Peyer's patch (tissue), 4 donors: ENCODE measurements at regions not wholly inside any gene's neighbourhood (a gene's known extent, or its start where the extent isn't known, plus 50 kb on each side); places are given as distances from the start of the nearest gene placed in this dataset.
"Not testable (repeated sequence)": the region's sequence is repeated elsewhere in the genome, so short reads cannot be mapped to it uniquely, and the experiment has no call there.

Experiments used
- POLR2A ChIP-seq, 2 donors: fragments of 450-650 bp; IDR thresholded peaks; one replicate each; pipeline ENCODE4 v1.5.1; 2017; ENCODE audit warnings: antibody characterized with exemption in 2 of 2, mild to moderate bottlenecking in 2 of 2, moderate library complexity in 2 of 2
- TF ChIP-seq, protein P1 (sequence below), 6 experiments: fragments of 450-650 bp in 4 of 6; fragments of 200-600 bp in 2 of 6; sonication (generic) in 1 of 6; IDR thresholded peaks; one replicate each; pipeline ENCODE4 v1.5.1; 2017 to 2019; ENCODE audit warnings: antibody characterized with exemption in 6 of 6, mild to moderate bottlenecking in 3 of 6, moderate library complexity in 1 of 6

DNA sequence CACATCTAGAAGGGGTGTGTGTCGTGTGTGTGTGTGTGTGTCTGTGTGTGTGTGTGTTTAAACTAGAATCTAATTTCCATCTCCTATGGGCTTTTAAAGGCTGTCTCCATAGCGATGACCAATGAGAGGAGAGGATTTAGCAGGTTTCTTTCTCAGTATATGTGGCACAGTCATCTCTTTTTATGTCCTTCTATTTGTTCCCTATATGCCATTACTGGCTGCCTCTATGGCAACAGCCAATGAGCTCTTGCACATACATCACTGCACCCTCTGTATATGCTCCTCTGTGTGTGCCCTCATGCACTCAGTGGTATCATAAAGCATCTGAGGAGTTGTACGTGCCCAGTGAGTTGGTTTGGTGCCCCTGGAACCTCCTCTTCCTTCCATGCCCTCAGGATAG is 378.2 kb upstream of the SMIM30 start:
- not testable (repeated sequence) for TF ChIP-seq POLR2A (IDR thresholded peaks at IDR 0.05)
- TF ChIP-seq, protein P1, sequence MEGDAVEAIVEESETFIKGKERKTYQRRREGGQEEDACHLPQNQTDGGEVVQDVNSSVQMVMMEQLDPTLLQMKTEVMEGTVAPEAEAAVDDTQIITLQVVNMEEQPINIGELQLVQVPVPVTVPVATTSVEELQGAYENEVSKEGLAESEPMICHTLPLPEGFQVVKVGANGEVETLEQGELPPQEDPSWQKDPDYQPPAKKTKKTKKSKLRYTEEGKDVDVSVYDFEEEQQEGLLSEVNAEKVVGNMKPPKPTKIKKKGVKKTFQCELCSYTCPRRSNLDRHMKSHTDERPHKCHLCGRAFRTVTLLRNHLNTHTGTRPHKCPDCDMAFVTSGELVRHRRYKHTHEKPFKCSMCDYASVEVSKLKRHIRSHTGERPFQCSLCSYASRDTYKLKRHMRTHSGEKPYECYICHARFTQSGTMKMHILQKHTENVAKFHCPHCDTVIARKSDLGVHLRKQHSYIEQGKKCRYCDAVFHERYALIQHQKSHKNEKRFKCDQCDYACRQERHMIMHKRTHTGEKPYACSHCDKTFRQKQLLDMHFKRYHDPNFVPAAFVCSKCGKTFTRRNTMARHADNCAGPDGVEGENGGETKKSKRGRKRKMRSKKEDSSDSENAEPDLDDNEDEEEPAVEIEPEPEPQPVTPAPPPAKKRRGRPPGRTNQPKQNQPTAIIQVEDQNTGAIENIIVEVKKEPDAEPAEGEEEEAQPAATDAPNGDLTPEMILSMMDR (IDR thresholded peaks at IDR 0.05): not testable (repeated sequence)
